ENCODE measurements at regions not wholly inside any gene's neighbourhood (a gene's known extent, or its start where the extent isn't known, plus 50 kb on each side); places are given as distances from the start of the nearest gene placed in this dataset.

- BruUV-seq (replicated peaks), result no TSS peak
- TF ChIP-seq EZH2phosphoT487 (IDR thresholded peaks at IDR 0.05; ENCODE audit: borderline replicate concordance, low read depth, low read length), result no peak
- no peak for TF ChIP-seq CTCF (conservative IDR thresholded peaks at IDR 0.05; ENCODE audit: low read length)
- no peaks in the 10 kb centered on the region for H3K79me2 ChIP-seq (ENCODE audit: insufficient read depth, low read depth, low read length)
- H3K4me3 ChIP-seq (ENCODE audit: low read depth, low read length, poor library complexity, severe bottlenecking), result no peak overlapping the region
- no peaks in the 10 kb centered on the region for H3K36me3 ChIP-seq (ENCODE audit: insufficient read depth, low read length)
- no peak overlapping the region for H3K4me2 ChIP-seq (ENCODE audit: low read length)
- intact Hi-C loops (cut with micrococcal nuclease; ENCODE audit: unreplicated experiment), result no loop called here
- no peak overlapping the region for H3K27ac ChIP-seq (ENCODE audit: low read depth, low read length, poor library complexity, severe bottlenecking)
- no peaks in the 10 kb centered on the region for H4K20me1 ChIP-seq (ENCODE audit: insufficient read depth, low read length)
- H2AFZ ChIP-seq (ENCODE audit: low read length), result no peak overlapping the region
- ChIA-PET CTCF (ENCODE audit: unreplicated experiment) (no interaction called here), POLR2A (interaction anchor here (1.1 kb wide), 1 partner anchor 18 kb away, joined by 3 read pairs; no protein-coding TSS in a partner anchor)
- H3K4me1 ChIP-seq (ENCODE audit: insufficient read depth, low read length, poor library complexity, severe bottlenecking), result no peaks in the 10 kb centered on the region
- no peak for DNase-seq (ENCODE audit: low spot score)
- no peaks in the 10 kb centered on the region for H3K9me3 ChIP-seq (ENCODE audit: low read length)
- no peaks in the 10 kb centered on the region for H3K9me2 ChIP-seq (ENCODE audit: insufficient read depth, low read length)
Observed at GRCh38 chr10:20677340-20677739, 219.8 kb downstream of the NEBL start.

- no TSS peak for BruUV-seq (replicated peaks)
- H3K36me3 ChIP-seq (ENCODE audit: insufficient read depth, low read length), result no peaks in the 10 kb centered on the region
- no peak overlapping the region for H2AFZ ChIP-seq (ENCODE audit: low read length)
- no peaks in the 10 kb centered on the region for H3K9me3 ChIP-seq (ENCODE audit: low read length)
- H3K4me2 ChIP-seq (ENCODE audit: low read length), result no peak overlapping the region
- H3K9me2 ChIP-seq (ENCODE audit: insufficient read depth, low read length), result no peaks in the 10 kb centered on the region
- CTCF ChIA-PET (ENCODE audit: unreplicated experiment), result no interaction called here
- no peaks in the 10 kb centered on the region for H3K4me1 ChIP-seq (ENCODE audit: insufficient read depth, low read length, poor library complexity, severe bottlenecking)
- H3K4me3 ChIP-seq (ENCODE audit: low read depth, low read length, poor library complexity, severe bottlenecking), result no peak overlapping the region
- H3K27ac ChIP-seq (ENCODE audit: low read depth, low read length, poor library complexity, severe bottlenecking), result no peak overlapping the region
- no peak for TF ChIP-seq EZH2phosphoT487 (IDR thresholded peaks at IDR 0.05; ENCODE audit: borderline replicate concordance, low read depth, low read length)
- no peak for TF ChIP-seq CTCF (conservative IDR thresholded peaks at IDR 0.05; ENCODE audit: low read length)
- no peaks in the 10 kb centered on the region for H3K79me2 ChIP-seq (ENCODE audit: insufficient read depth, low read depth, low read length)
- POLR2A ChIA-PET, result interaction anchor here (0.6 to 1.8 kb wide), 3 partner anchors 17 to 966 kb away, joined by 4 to 5 read pairs (median 5); no protein-coding TSS in a partner anchor
- DNase-seq (ENCODE audit: low spot score), result no peak
- intact Hi-C loops (cut with micrococcal nuclease; ENCODE audit: unreplicated experiment), result no loop called here
- H4K20me1 ChIP-seq (ENCODE audit: insufficient read depth, low read length), result no peaks in the 10 kb centered on the region
Observed at GRCh38 chr10:20674926-20675325, 222.2 kb downstream of the NEBL start.

DNA sequence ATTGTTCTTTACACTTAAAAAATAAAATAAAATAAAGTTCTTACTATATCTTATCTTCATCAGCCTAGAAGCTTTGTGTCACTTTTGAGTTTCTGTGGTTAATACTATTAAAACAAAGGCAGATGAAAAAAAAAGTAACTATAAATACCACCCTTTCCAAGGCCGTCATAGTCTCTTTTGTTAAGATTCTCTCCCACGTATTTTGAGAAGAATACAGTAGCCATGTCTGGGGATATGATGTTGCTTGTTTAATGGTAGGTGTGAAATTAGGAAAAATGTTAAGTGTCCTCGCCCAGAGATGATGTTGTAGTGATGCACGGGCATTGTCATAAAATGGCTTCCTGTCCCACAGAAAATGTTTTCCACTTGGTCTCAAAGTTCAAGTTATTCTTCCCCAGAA is 223.9 kb downstream of the NEBL start:
- Histone ChIP-seq H3K79me2 (ENCODE audit: insufficient read depth, low read depth, low read length) (no peaks in the 10 kb centered on the region), H3K9me2 (ENCODE audit: insufficient read depth, low read length) (no peaks in the 10 kb centered on the region), H4K20me1 (ENCODE audit: insufficient read depth, low read length) (no peaks in the 10 kb centered on the region), H3K4me1 (ENCODE audit: insufficient read depth, low read length, poor library complexity, severe bottlenecking) (no peaks in the 10 kb centered on the region), H3K9me3 (ENCODE audit: low read length) (no peaks in the 10 kb centered on the region), H3K4me2 (ENCODE audit: low read length) (no peak overlapping the region), H3K27ac (ENCODE audit: low read depth, low read length, poor library complexity, severe bottlenecking) (no peak overlapping the region), H2AFZ (ENCODE audit: low read length) (no peak overlapping the region), H3K36me3 (ENCODE audit: insufficient read depth, low read length) (no peaks in the 10 kb centered on the region), H3K4me3 (ENCODE audit: low read depth, low read length, poor library complexity, severe bottlenecking) (no peak overlapping the region)
- intact Hi-C loops (cut with micrococcal nuclease; ENCODE audit: unreplicated experiment), result no loop called here
- no peak for TF ChIP-seq CTCF (conservative IDR thresholded peaks at IDR 0.05; ENCODE audit: low read length)
- TF ChIP-seq EZH2phosphoT487 (IDR thresholded peaks at IDR 0.05; ENCODE audit: borderline replicate concordance, low read depth, low read length), result no peak
- ChIA-PET CTCF (ENCODE audit: unreplicated experiment) (no interaction called here), POLR2A (no interaction called here)
- no TSS peak for BruUV-seq (replicated peaks)
- DNase-seq (ENCODE audit: low spot score), result no peak
